Choroid plexus epithelial cell (primary cell): ENCODE measurements at regions not wholly inside any gene's neighbourhood (a gene's known extent, or its start where the extent isn't known, plus 50 kb on each side); places are given as distances from the start of the nearest gene placed in this dataset.
A peak's percentile ranks its signal among the peaks of the same experiment; 100 is the strongest.

ENCODE experiments used
- DNase-seq: peaks from one replicate; pipeline ENCODE4 v3.0.0-alpha.2; 2010; ENCODE audit warnings: low read depth
- H3K4me3 ChIP-seq: 2 replicates; pipeline ENCODE4 v1.5.1; 2011; ENCODE audit warnings: low read depth, mild to moderate bottlenecking, control low read depth, low read length, moderate library complexity
- CTCF ChIP-seq: conservative IDR thresholded peaks from 2 replicates; pipeline ENCODE4 v1.5.1; 2011; ENCODE audit warnings: low read depth, mild to moderate bottlenecking, control low read depth, inconsistent platforms, low read length, moderate library complexity

DNA sequence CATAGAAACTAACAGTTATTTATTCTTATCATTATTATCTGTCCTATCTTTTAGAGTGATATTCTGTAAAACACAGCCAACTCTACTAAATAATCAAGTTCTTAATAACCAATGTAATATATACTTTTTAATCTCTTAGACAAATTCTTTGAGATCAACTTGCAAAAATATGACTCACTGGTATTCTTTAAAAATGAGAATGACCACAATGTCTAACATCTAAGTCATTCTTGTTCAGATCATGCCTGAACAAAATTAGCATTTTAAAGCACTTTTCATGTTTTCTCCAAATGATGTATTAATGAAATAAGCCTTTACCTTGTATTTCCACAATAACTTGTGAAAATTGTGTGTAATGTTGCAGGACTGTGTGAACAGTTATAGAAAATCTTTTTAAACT is 356.9 kb upstream of the RGMB start:
- peak; percentile 63 for DNase-seq
- no peak overlapping the region for H3K4me3 ChIP-seq
- TF ChIP-seq CTCF = no peak

GRCh38 chr5:98419825-98420224 is 353.6 kb upstream of the RGMB start:
- H3K4me3 ChIP-seq = no peak overlapping the region
- DNase-seq = no peak
- no peak for TF ChIP-seq CTCF

DNA sequence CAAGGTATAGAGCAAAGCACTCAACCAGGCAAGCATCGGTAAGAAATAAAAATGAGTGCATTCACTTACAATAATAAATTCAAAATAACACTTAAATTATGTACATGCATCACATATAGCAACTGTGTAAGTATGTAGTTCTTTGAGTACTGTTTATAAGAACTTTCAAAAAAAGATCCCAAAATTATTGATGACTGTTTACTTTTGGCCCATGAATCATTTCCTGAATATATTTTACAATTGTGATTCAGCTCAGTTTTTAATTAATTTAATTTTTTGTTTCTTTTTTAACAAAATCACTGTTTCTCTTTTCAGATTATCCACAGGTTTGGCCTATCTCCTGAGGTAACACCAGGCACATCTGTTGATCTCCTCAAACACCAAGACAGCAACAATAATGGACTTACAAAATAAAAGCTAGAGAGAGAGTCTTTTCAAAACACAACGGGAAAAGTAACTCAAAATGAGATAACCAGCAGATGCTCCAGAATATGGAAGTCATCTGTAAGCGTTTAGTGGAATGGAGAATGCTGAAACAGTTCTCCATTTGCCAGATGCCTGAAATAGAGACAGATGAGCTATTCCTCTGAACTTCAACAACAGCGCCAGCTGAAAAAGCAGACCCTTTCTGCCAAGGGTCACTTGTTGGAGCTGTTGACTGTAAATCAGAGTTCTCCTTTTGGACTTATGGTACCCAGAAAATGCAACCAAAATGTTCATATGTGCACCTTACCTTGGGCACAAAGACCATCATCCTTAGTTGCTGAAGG is 348.6 kb upstream of the RGMB start:
- H3K4me3 ChIP-seq = no peak overlapping the region
- TF ChIP-seq CTCF = no peak
- DNase-seq = peak; percentile 55

DNA sequence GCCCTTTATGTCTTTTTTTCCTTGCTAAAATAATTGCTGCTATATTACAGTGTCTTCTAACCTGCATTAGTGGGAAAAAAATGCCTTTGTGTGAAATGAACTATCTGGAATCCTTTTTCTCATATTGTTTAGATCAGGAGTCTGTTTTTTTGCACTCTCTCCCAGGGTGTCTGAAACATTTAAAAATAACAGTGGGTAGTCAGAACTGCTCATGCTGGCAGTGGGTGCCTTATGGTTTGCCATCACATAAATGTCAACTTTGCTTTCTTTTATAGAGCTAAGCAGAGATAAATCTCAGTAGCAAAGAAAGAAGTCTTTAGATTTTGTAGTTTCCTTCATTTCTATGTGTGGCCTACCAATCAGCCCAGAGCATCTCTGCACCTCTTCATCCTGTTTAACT is 347.8 kb upstream of the RGMB start:
- no peak overlapping the region for H3K4me3 ChIP-seq
- TF ChIP-seq CTCF = no peak
- DNase-seq = no peak

DNA sequence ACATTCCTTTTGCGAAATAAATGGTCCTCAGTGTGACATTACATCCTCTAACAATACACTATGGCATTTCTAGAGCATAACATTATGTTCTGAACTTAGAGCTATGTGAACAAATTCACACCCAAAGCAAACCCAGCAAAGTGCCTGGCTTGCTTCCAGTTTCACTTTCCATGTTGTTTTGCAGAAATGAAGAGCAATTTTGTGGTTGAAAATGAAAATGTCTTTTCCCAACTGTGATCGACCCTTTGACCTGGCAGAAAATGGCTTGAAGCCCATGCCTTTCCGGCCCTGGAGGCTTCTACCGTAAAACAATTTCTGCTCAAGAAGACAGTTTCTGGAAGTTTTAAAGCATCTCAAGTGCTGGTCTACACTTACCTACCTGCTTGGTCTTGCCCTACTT is 344.7 kb upstream of the RGMB start:
- H3K4me3 ChIP-seq = no peak overlapping the region
- peak; percentile 99 for DNase-seq
- TF ChIP-seq CTCF = no peak

- TF ChIP-seq CTCF = no peak
- DNase-seq = no peak
- no peak overlapping the region for H3K4me3 ChIP-seq
These were observed 341.1 kb upstream of the RGMB start for GRCh38 chr5:98432378-98432777.

GRCh38 chr5:98433022-98433421 is 340.4 kb upstream of the RGMB start:
- no peak for TF ChIP-seq CTCF
- no peak for DNase-seq
- H3K4me3 ChIP-seq = no peak overlapping the region
